Endothelial cell of umbilical vein (primary cell): ENCODE measurements at regions not wholly inside any gene's neighbourhood (a gene's known extent, or its start where the extent isn't known, plus 50 kb on each side); places are given as distances from the start of the nearest gene placed in this dataset.

ENCODE experiments used
- BruUV-seq: library from RNA; stranded (reverse); fragments of 400-500 nt; replicated peaks from 2 replicates; lab custom pipeline; 2021; lab: Mats Ljungman, UMichigan
- CTCF ChIA-PET: fragments of 300-600, 350-600 bp; sonication (Branson Sonifier 250); formaldehyde crosslinking; loops from one replicate; lab custom pipeline; 2021; ENCODE audit warnings: antibody characterized with exemption, inconsistent platforms; lab: Charles Lee
- POLR2A ChIA-PET: fragments of 300-600, 350-600 bp; sonication (Branson Sonifier 250); formaldehyde crosslinking; loops from one replicate; lab custom pipeline; 2021; ENCODE audit warnings: antibody characterized with exemption, inconsistent platforms; lab: Charles Lee
- DNase-seq: peaks from one replicate; pipeline ENCODE4 v3.0.0-alpha.2; 2011; ENCODE audit warnings: low read depth, low spot score
- FAIRE-seq: peaks from 2 replicates; lab custom pipeline; 2011; peaks lifted over from hg19 to GRCh38; lab: Jason Lieb, UNC
- H2AFZ ChIP-seq: 2 replicates; pipeline ENCODE4 v1.6.0; 2012; ENCODE audit warnings: low read depth, low read length, control low read depth, inconsistent platforms
- H3K27ac ChIP-seq: 2 replicates; pipeline ENCODE4 v1.5.1; 2011; ENCODE audit warnings: low read depth, mild to moderate bottlenecking, control low read depth, low read length, moderate library complexity; ENCODE audit not compliant: insufficient read depth
- H3K27me3 ChIP-seq, 2 experiments: 2 replicates each; pipeline versions ENCODE4 v1.6.0 to v1.6.1; 2011; ENCODE audit warnings: low read length in 2 of 2, mixed read lengths in 1 of 2; ENCODE audit not compliant: control insufficient read depth in 2 of 2, insufficient read depth in 2 of 2
- H3K36me3 ChIP-seq, 2 experiments: 2 replicates in 1 of 2; 3 replicates in 1 of 2; pipeline ENCODE4 v1.5.1; 2011; ENCODE audit warnings: low read length in 2 of 2, mild to moderate bottlenecking in 1 of 2, moderate library complexity in 1 of 2; ENCODE audit not compliant: control insufficient read depth in 2 of 2, insufficient read depth in 2 of 2; ENCODE audit errors: extremely low read depth in 1 of 2
- H3K4me1 ChIP-seq: 3 replicates; pipeline ENCODE4 v1.5.1; 2011; ENCODE audit warnings: mild to moderate bottlenecking, low read length; ENCODE audit not compliant: control insufficient read depth, insufficient read depth; ENCODE audit errors: extremely low read depth
- H3K4me2 ChIP-seq: 2 replicates; pipeline ENCODE4 v1.6.1; 2011; ENCODE audit warnings: low read length, control low read depth, mixed read lengths; ENCODE audit not compliant: insufficient read depth
- H3K4me3 ChIP-seq, 3 experiments: fragments of 200-600 bp in 1 of 3; sonication (generic), shearing (Covaris generic) in 1 of 3; replicated peaks in 1 of 3; 2 replicates each; pipeline ENCODE4 v1.5.1; 2011 to 2016; ENCODE audit warnings: control low read depth in 3 of 3, low read length in 3 of 3, mild to moderate bottlenecking in 2 of 3, inconsistent platforms in 1 of 3, low read depth in 1 of 3, moderate library complexity in 1 of 3; ENCODE audit not compliant: insufficient read depth in 1 of 3
- H3K79me2 ChIP-seq: 2 replicates; pipeline ENCODE4 v1.6.0; 2012; ENCODE audit warnings: low read length, inconsistent platforms; ENCODE audit not compliant: control insufficient read depth, insufficient read depth
- H3K9ac ChIP-seq: replicated peaks from 2 replicates; pipeline ENCODE3; 2011; ENCODE audit warnings: low read length, control low read depth; ENCODE audit not compliant: insufficient read depth; ENCODE audit errors: extremely low read depth
- H3K9me1 ChIP-seq: replicated peaks from 3 replicates; pipeline ENCODE4 v1.6.0; 2011; ENCODE audit warnings: mild to moderate bottlenecking, low read length; ENCODE audit not compliant: control insufficient read depth, insufficient read depth; ENCODE audit errors: extremely low read depth
- H3K9me3 ChIP-seq: replicated peaks from 2 replicates; pipeline ENCODE4 v1.5.1; 2012; ENCODE audit warnings: low read length, inconsistent platforms; ENCODE audit not compliant: control insufficient read depth, insufficient read depth
- H4K20me1 ChIP-seq: replicated peaks from 2 replicates; pipeline ENCODE3; 2011; ENCODE audit warnings: mild to moderate bottlenecking, low read length; ENCODE audit not compliant: control insufficient read depth, insufficient read depth; ENCODE audit errors: extremely low read depth
- JUN ChIP-seq: IDR thresholded peaks from 2 replicates; pipeline ENCODE4 v1.6.1; 2011; ENCODE audit warnings: borderline replicate concordance, low read depth; ENCODE audit not compliant: insufficient read length, insufficient read depth
- POLR2A ChIP-seq: IDR thresholded peaks from 2 replicates; pipeline ENCODE4 v1.6.1; 2012; ENCODE audit warnings: low read depth, mild to moderate bottlenecking, control low read depth, low read length
- dilution Hi-C: fragments of 300-500 bp; cut with MboI; formaldehyde crosslinking; loops from one replicate; pipeline ENCODE4 v1.15.0; 2019; ENCODE audit warnings: low sequenced_read_pairs; ENCODE audit not compliant: extremely low pct_ligation_motif_present
- intact Hi-C: fragments of 100-400 bp; cut with micrococcal nuclease; formaldehyde crosslinking; loops from one replicate; pipeline ENCODE4 v1.10.0; 2022

DNA sequence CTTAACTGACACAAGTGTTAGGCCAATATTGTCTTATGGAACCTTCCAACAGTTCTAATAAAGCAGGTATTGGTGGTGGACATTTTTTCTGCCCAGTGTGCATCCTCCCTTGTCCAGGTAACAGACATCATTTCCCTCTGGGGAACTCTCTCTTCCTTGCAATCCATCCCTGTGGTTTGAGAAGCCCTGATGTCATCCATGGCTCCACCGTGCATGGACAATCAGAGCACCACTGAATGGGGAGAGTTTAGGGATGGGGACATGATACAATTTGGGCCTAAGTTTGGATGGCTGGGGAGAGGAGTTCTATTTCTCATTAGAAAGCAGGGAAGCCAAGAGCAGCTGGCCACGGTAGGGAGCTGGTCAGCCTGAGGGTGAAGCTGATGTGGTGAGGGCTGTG is 60.2 kb upstream of the ZFP64 start:
- no peaks in the 10 kb centered on the region for H3K27me3 ChIP-seq
- intact Hi-C loops, result no loop called here
- no peak overlapping the region for H3K9ac ChIP-seq
- dilution Hi-C loops, result no loop called here
- H4K20me1 ChIP-seq, result no peaks in the 10 kb centered on the region
- no peaks in the 10 kb centered on the region for H3K4me1 ChIP-seq
- H3K9me3 ChIP-seq, result no peaks in the 10 kb centered on the region
- H3K4me2 ChIP-seq, result no peak overlapping the region
- H3K9me1 ChIP-seq, result no peaks in the 10 kb centered on the region
- no TSS peak for BruUV-seq
- H3K36me3 ChIP-seq, result no peaks in the 10 kb centered on the region
- no peak for FAIRE-seq
- no peak overlapping the region for H3K27ac ChIP-seq
- ChIA-PET CTCF (no interaction called here), POLR2A (no interaction called here)
- H3K79me2 ChIP-seq, result no peaks in the 10 kb centered on the region
- no peak for TF ChIP-seq JUN
- no peak for DNase-seq
- no peak overlapping the region for H3K4me3 ChIP-seq
- H2AFZ ChIP-seq, result no peak overlapping the region

DNA sequence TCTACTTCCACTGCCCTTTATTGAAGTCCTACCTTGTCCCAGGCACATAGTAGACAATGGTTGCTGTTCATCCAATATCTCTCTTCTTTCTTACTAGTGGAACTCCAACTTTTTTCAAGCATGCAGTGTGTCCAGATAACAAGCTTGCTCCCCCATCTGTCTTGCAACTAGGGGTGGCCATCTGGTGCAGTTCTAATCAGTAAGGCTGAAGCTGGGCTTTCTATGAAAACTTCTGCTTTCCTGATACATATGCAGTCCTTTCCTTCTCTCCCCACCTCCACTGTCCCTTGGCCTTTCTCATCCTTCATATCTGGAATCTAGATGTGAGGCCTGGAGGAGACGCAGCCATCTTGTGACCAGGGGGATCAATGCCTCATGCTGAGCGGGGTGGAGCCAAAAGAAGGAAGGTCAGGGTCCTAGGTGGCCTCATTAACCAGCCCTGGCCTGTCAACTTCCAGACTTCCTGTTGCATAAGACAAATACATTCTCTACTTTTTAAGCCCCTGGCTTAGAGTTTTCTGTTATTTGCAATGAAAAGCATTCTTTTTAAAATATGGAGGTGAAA is 59.6 kb upstream of the ZFP64 start:
- intact Hi-C loops (no loop called here), dilution Hi-C loops (no loop called here)
- Histone ChIP-seq H3K4me1 (no peaks in the 10 kb centered on the region), H3K27ac (no peak overlapping the region), H3K9me3 (no peaks in the 10 kb centered on the region), H3K79me2 (no peaks in the 10 kb centered on the region), H3K36me3 (no peaks in the 10 kb centered on the region), H2AFZ (no peak overlapping the region), H3K27me3 (no peaks in the 10 kb centered on the region), H3K4me3 (no peak overlapping the region), H4K20me1 (no peaks in the 10 kb centered on the region), H3K9ac (no peak overlapping the region), H3K9me1 (no peaks in the 10 kb centered on the region), H3K4me2 (no peak overlapping the region)
- TF ChIP-seq POLR2A, result no peak
- DNase-seq (no peak), FAIRE-seq (no peak)
- ChIA-PET POLR2A (no interaction called here), CTCF (no interaction called here)
- no TSS peak for BruUV-seq
